H7 (cell line): ENCODE measurements at regions not wholly inside any gene's neighbourhood (a gene's known extent, or its start where the extent isn't known, plus 50 kb on each side); places are given as distances from the start of the nearest gene placed in this dataset.
"Not testable (repeated sequence)": the region's sequence is repeated elsewhere in the genome, so short reads cannot be mapped to it uniquely, and the experiment has no call there.

Source experiments
- DNase-seq: peaks from one replicate; pipeline ENCODE4 v3.0.0; 2012
- H3K27me3 ChIP-seq: 2 replicates; pipeline ENCODE4 v1.6.0; 2011; ENCODE audit warnings: mild to moderate bottlenecking, low read length; ENCODE audit not compliant: control insufficient read depth, insufficient read depth
- H3K36me3 ChIP-seq: replicated peaks from 2 replicates; pipeline ENCODE4 v1.5.1; 2011; ENCODE audit warnings: low read length; ENCODE audit not compliant: control insufficient read depth, insufficient read depth
- H3K4me3 ChIP-seq: 2 replicates; pipeline ENCODE4 v1.5.1; 2011; ENCODE audit warnings: low read depth, mild to moderate bottlenecking, control low read depth, low read length, moderate library complexity; ENCODE audit not compliant: insufficient read depth

GRCh38 chr7:26937939-26938623 is 73.7 kb upstream of the SKAP2 start:
- H3K36me3 ChIP-seq, result no peaks in the 10 kb centered on the region
- H3K4me3 ChIP-seq, result no peak overlapping the region
- H3K27me3 ChIP-seq, result no peaks in the 10 kb centered on the region
- no peak for DNase-seq

- no peaks in the 10 kb centered on the region for H3K36me3 ChIP-seq
- no peak for DNase-seq
- H3K4me3 ChIP-seq, result no peak overlapping the region
- H3K27me3 ChIP-seq, result no peaks in the 10 kb centered on the region
Measured at GRCh38 chr7:26937306-26937705, 72.9 kb upstream of the SKAP2 start.

GRCh38 chr7:26932616-26933015 is 68.2 kb upstream of the SKAP2 start:
- H3K4me3 ChIP-seq, H3K36me3 ChIP-seq, DNase-seq, H3K27me3 ChIP-seq: not testable (repeated sequence)

GRCh38 chr7:26930845-26931244 is 66.5 kb upstream of the SKAP2 start:
- Histone ChIP-seq H3K4me3 (no peak overlapping the region), H3K27me3 (no peaks in the 10 kb centered on the region), H3K36me3 (no peaks in the 10 kb centered on the region)
- DNase-seq, result no peak

GRCh38 chr7:26930201-26930600 is 65.8 kb upstream of the SKAP2 start:
- Histone ChIP-seq H3K27me3 (no peaks in the 10 kb centered on the region), H3K4me3 (no peak overlapping the region), H3K36me3 (no peaks in the 10 kb centered on the region)
- DNase-seq, result no peak

- Histone ChIP-seq H3K36me3 (no peaks in the 10 kb centered on the region), H3K27me3 (no peaks in the 10 kb centered on the region), H3K4me3 (no peak overlapping the region)
- DNase-seq, result no peak
Measured at GRCh38 chr7:26928703-26929347, 64.4 kb upstream of the SKAP2 start.

GRCh38 chr7:26925768-26926167 is 61.4 kb upstream of the SKAP2 start:
- no peak for DNase-seq
- Histone ChIP-seq H3K4me3 (no peak overlapping the region), H3K27me3 (no peaks in the 10 kb centered on the region), H3K36me3 (no peaks in the 10 kb centered on the region)

- Histone ChIP-seq H3K4me3 (no peak overlapping the region), H3K27me3 (no peaks in the 10 kb centered on the region), H3K36me3 (no peaks in the 10 kb centered on the region)
- DNase-seq, result no peak
Measured at GRCh38 chr7:26924149-26924767, 59.9 kb upstream of the SKAP2 start.

- DNase-seq, result no peak
- no peaks in the 10 kb centered on the region for H3K27me3 ChIP-seq
- H3K4me3 ChIP-seq, result no peak overlapping the region
- H3K36me3 ChIP-seq, result no peaks in the 10 kb centered on the region
Measured at GRCh38 chr7:26919906-26920493, 55.6 kb upstream of the SKAP2 start.

GRCh38 chr7:26918241-26918640 is 53.9 kb upstream of the SKAP2 start:
- DNase-seq, result no peak
- H3K27me3 ChIP-seq, result no peaks in the 10 kb centered on the region

GRCh38 chr7:26916779-26917320 is 52.5 kb upstream of the SKAP2 start:
- Histone ChIP-seq H3K36me3 (no peaks in the 10 kb centered on the region), H3K27me3 (no peaks in the 10 kb centered on the region), H3K4me3 (no peak overlapping the region)
- DNase-seq, result no peak

More at GRCh38 chr7:26918241-26918640, 53.9 kb upstream of the SKAP2 start:
- Histone ChIP-seq H3K4me3 (no peak overlapping the region), H3K36me3 (no peaks in the 10 kb centered on the region)

- no peak overlapping the region for H3K4me3 ChIP-seq
- DNase-seq, result no peak
- H3K36me3 ChIP-seq, result no peaks in the 10 kb centered on the region
- H3K27me3 ChIP-seq, result no peaks in the 10 kb centered on the region
Measured at GRCh38 chr7:26916336-26916735, 51.9 kb upstream of the SKAP2 start.
